CD4-positive, alpha-beta T cell treated with Interleukin-1 beta for 1 hour (primary cell): ENCODE measurements at regions not wholly inside any gene's neighbourhood (a gene's known extent, or its start where the extent isn't known, plus 50 kb on each side); places are given as distances from the start of the nearest gene placed in this dataset.
"Not testable (repeated sequence)": the region's sequence is repeated elsewhere in the genome, so short reads cannot be mapped to it uniquely, and the experiment has no call there.

ENCODE experiments used
- DNase-seq, 2 donors: peaks; one replicate each; pipeline ENCODE4 v3.0.0-alpha.2; 2020 to 2022

GRCh38 chr15:59894835-59895234 lies 109.3 kb upstream of the FOXB1 start:
- no peak for DNase-seq

GRCh38 chr15:59892985-59893384 lies 111.1 kb upstream of the FOXB1 start:
- no peak for DNase-seq

- not testable (repeated sequence) for DNase-seq
Observed at GRCh38 chr15:59887870-59888269, 116.2 kb upstream of the FOXB1 start.

GRCh38 chr15:59887211-59887610 lies 116.9 kb upstream of the FOXB1 start:
- DNase-seq, result no peak

GRCh38 chr15:59886441-59886840 lies 117.7 kb upstream of the FOXB1 start:
- no peak for DNase-seq

GRCh38 chr15:59885832-59886231 lies 118.3 kb upstream of the FOXB1 start:
- no peak for DNase-seq

- DNase-seq, result no peak
Observed at GRCh38 chr15:59879506-59880265, 124.4 kb upstream of the FOXB1 start.

GRCh38 chr15:59876140-59876539 lies 128.0 kb upstream of the FOXB1 start:
- DNase-seq, result no peak

GRCh38 chr15:59873644-59874272 lies 130.4 kb upstream of the FOXB1 start:
- no peak for DNase-seq

- DNase-seq, result no peak
Observed at GRCh38 chr15:59867086-59867855, 136.8 kb upstream of the FOXB1 start.

GRCh38 chr15:59866642-59867041 lies 137.5 kb upstream of the FOXB1 start:
- no peak for DNase-seq

- no peak for DNase-seq
Observed at GRCh38 chr15:59862191-59863155, 141.6 kb upstream of the FOXB1 start.

- no peak for DNase-seq
Observed at GRCh38 chr15:59847968-59848367, 156.1 kb upstream of the FOXB1 start.

GRCh38 chr15:59845942-59846499 lies 156.9 kb upstream of the BNIP2 start:
- no peak for DNase-seq

GRCh38 chr15:59843609-59844008 lies 154.5 kb upstream of the BNIP2 start:
- DNase-seq, result no peak

- DNase-seq, result no peak
Observed at GRCh38 chr15:59841036-59841435, 151.9 kb upstream of the BNIP2 start.

- DNase-seq, result no peak
Observed at GRCh38 chr15:59839906-59840305, 150.8 kb upstream of the BNIP2 start.

- DNase-seq, result no peak
Observed at GRCh38 chr15:59838900-59839299, 149.8 kb upstream of the BNIP2 start.

- DNase-seq, result no peak
Observed at GRCh38 chr15:59835776-59836175, 146.7 kb upstream of the BNIP2 start.

- no peak for DNase-seq
Observed at GRCh38 chr15:59834528-59834927, 145.4 kb upstream of the BNIP2 start.

GRCh38 chr15:59833366-59833765 lies 144.2 kb upstream of the BNIP2 start:
- no peak for DNase-seq

GRCh38 chr15:59830873-59831272 lies 141.8 kb upstream of the BNIP2 start:
- DNase-seq, result no peak
